HS-27A (cell line): ENCODE measurements at regions not wholly inside any gene's neighbourhood (a gene's known extent, or its start where the extent isn't known, plus 50 kb on each side); places are given as distances from the start of the nearest gene placed in this dataset.
"Not testable (repeated sequence)": the region's sequence is repeated elsewhere in the genome, so short reads cannot be mapped to it uniquely, and the experiment has no call there.

Experiments
- DNase-seq: peaks from one replicate; pipeline ENCODE4 v3.0.0-alpha.2; 2012; ENCODE audit warnings: low read depth, missing footprints

- DNase-seq = peak; percentile 31
Measured at GRCh38 chr3:94822298-94822697, 759.4 kb downstream of the NSUN3 start.

GRCh38 chr3:94846251-94846650 lies 783.4 kb downstream of the NSUN3 start:
- not testable (repeated sequence) for DNase-seq

- peak; percentile 5 for DNase-seq
Measured at GRCh38 chr3:94862703-94863102, 799.8 kb downstream of the NSUN3 start.

GRCh38 chr3:94869059-94869547 lies 806.2 kb downstream of the NSUN3 start:
- no peak for DNase-seq

- DNase-seq = no peak
Measured at GRCh38 chr3:94873751-94874150, 810.9 kb downstream of the NSUN3 start.

- no peak for DNase-seq
Measured at GRCh38 chr3:94875149-94875548, 812.3 kb downstream of the NSUN3 start.

GRCh38 chr3:94887065-94887464 lies 824.2 kb downstream of the NSUN3 start:
- no peak for DNase-seq

- no peak for DNase-seq
Measured at GRCh38 chr3:94896994-94897393, 834.1 kb downstream of the NSUN3 start.

GRCh38 chr3:94904156-94904674 lies 841.4 kb downstream of the NSUN3 start:
- DNase-seq = no peak

- DNase-seq = no peak
Measured at GRCh38 chr3:94909726-94910125, 846.9 kb downstream of the NSUN3 start.

GRCh38 chr3:94912656-94913055 lies 849.8 kb downstream of the NSUN3 start:
- DNase-seq = no peak

- no peak for DNase-seq
Measured at GRCh38 chr3:94927175-94927574, 864.3 kb downstream of the NSUN3 start.

- peak; percentile 68 for DNase-seq
Measured at GRCh38 chr3:94928921-94929320, 866.1 kb downstream of the NSUN3 start.

GRCh38 chr3:94935738-94936580 lies 873.1 kb downstream of the NSUN3 start:
- no peak for DNase-seq

GRCh38 chr3:94937980-94938379 lies 875.1 kb downstream of the NSUN3 start:
- no peak for DNase-seq

- no peak for DNase-seq
Measured at GRCh38 chr3:94946683-94947082, 883.8 kb downstream of the NSUN3 start.

GRCh38 chr3:94961423-94962100 lies 898.7 kb downstream of the NSUN3 start:
- DNase-seq = no peak

GRCh38 chr3:94965867-94966475 lies 903.1 kb downstream of the NSUN3 start:
- no peak for DNase-seq

GRCh38 chr3:94967196-94967595 lies 904.3 kb downstream of the NSUN3 start:
- no peak for DNase-seq

- DNase-seq = no peak
Measured at GRCh38 chr3:94968519-94968918, 905.7 kb downstream of the NSUN3 start.

- DNase-seq = no peak
Measured at GRCh38 chr3:94972066-94972465, 909.2 kb downstream of the NSUN3 start.

GRCh38 chr3:94978084-94978483 lies 915.2 kb downstream of the NSUN3 start:
- no peak for DNase-seq

GRCh38 chr3:94985778-94986177 lies 922.9 kb downstream of the NSUN3 start:
- no peak for DNase-seq
